ENCODE measurements at regions not wholly inside any gene's neighbourhood (a gene's known extent, or its start where the extent isn't known, plus 50 kb on each side); places are given as distances from the start of the nearest gene placed in this dataset.

DNA sequence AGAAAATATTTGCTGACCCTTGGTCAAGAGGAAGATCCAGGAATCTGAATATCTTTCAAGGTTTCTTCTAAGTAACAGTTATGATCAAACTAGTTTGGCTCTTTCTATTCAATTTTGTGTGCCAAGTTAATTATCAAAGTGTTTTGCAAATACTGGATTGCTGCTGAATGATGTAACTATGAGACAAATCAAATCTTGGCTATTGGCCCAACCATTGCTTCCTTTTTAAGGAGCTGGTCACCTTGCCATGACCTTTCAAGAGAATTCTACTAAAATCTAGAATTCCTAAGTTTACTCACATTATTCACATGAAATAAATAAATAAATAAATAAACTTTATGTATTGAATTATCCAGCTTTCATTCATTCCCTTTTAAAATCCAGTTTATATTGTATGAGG lies 371.8 kb downstream of the SLITRK6 start:
- no peak for TF ChIP-seq POLR2A (IDR thresholded peaks at IDR 0.05)
- TF ChIP-seq, protein P1, sequence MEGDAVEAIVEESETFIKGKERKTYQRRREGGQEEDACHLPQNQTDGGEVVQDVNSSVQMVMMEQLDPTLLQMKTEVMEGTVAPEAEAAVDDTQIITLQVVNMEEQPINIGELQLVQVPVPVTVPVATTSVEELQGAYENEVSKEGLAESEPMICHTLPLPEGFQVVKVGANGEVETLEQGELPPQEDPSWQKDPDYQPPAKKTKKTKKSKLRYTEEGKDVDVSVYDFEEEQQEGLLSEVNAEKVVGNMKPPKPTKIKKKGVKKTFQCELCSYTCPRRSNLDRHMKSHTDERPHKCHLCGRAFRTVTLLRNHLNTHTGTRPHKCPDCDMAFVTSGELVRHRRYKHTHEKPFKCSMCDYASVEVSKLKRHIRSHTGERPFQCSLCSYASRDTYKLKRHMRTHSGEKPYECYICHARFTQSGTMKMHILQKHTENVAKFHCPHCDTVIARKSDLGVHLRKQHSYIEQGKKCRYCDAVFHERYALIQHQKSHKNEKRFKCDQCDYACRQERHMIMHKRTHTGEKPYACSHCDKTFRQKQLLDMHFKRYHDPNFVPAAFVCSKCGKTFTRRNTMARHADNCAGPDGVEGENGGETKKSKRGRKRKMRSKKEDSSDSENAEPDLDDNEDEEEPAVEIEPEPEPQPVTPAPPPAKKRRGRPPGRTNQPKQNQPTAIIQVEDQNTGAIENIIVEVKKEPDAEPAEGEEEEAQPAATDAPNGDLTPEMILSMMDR (IDR thresholded peaks at IDR 0.05), result no peak

Measured in esophagus squamous epithelium (tissue), 4 donors.